ENCODE measurements at regions not wholly inside any gene's neighbourhood (a gene's known extent, or its start where the extent isn't known, plus 50 kb on each side); places are given as distances from the start of the nearest gene placed in this dataset.

- TF ChIP-seq CTCF (IDR thresholded peaks at IDR 0.05; ENCODE audit: insufficient read depth, low read length, poor library complexity, severe bottlenecking) (no peak), EZH2phosphoT487 (conservative IDR thresholded peaks at IDR 0.05; ENCODE audit: low read length) (no peak)
These were observed 109.6 kb upstream of the COBL start for GRCh38 chr7:51426163-51426562.
